Suprapubic skin (tissue), 3 donors: ENCODE measurements at regions not wholly inside any gene's neighbourhood (a gene's known extent, or its start where the extent isn't known, plus 50 kb on each side); places are given as distances from the start of the nearest gene placed in this dataset.

Experiments used
- POLR2A ChIP-seq, 2 donors: fragments of 450-650 bp; IDR thresholded peaks; one replicate each; pipeline ENCODE4 v1.6.1; 2017; ENCODE audit warnings: antibody characterized with exemption in 2 of 2, mild to moderate bottlenecking in 2 of 2, moderate library complexity in 2 of 2
- TF ChIP-seq, protein P1 (sequence below), 2 donors: fragments of 200-600 bp in 1 of 2; fragments of 450-650 bp in 1 of 2; sonication (generic) in 1 of 2; IDR thresholded peaks; one replicate each; pipeline ENCODE4 v1.5.1; 2016 to 2019; ENCODE audit warnings: antibody characterized with exemption in 2 of 2, mild to moderate bottlenecking in 1 of 2, moderate library complexity in 1 of 2

DNA sequence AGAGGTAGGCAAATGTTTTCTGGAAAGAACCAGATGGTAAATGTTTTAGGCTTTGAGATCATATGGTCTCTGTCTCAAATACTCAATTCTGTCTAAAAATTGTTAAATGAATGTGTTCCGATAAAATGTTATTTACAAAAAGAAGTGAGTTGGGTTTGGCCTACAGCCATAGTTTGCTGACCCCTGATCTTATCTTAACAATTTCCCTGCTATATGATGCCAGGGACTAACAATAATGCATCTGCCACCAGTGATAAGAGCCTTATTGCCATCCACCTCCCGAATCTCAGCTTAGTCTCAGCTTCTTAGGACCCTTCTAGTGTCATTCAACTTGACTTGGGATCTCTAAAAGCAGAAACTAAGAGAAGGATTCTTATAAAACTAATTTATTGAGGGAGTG, 208.5 kb upstream of the ADGRL2 start:
- TF ChIP-seq, protein P1, sequence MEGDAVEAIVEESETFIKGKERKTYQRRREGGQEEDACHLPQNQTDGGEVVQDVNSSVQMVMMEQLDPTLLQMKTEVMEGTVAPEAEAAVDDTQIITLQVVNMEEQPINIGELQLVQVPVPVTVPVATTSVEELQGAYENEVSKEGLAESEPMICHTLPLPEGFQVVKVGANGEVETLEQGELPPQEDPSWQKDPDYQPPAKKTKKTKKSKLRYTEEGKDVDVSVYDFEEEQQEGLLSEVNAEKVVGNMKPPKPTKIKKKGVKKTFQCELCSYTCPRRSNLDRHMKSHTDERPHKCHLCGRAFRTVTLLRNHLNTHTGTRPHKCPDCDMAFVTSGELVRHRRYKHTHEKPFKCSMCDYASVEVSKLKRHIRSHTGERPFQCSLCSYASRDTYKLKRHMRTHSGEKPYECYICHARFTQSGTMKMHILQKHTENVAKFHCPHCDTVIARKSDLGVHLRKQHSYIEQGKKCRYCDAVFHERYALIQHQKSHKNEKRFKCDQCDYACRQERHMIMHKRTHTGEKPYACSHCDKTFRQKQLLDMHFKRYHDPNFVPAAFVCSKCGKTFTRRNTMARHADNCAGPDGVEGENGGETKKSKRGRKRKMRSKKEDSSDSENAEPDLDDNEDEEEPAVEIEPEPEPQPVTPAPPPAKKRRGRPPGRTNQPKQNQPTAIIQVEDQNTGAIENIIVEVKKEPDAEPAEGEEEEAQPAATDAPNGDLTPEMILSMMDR (IDR thresholded peaks at IDR 0.05), result no peak
- no peak for TF ChIP-seq POLR2A (IDR thresholded peaks at IDR 0.05)
